Heart left ventricle (tissue), 16 donors: ENCODE measurements at regions not wholly inside any gene's neighbourhood (a gene's known extent, or its start where the extent isn't known, plus 50 kb on each side); places are given as distances from the start of the nearest gene placed in this dataset.

Source experiments
- ATAC-seq, 4 donors: fragments of 200-7000 bp; cut with Tn5 transposase; one replicate each; pipeline ENCODE4 v1.9.1; 2020 to 2022; ENCODE audit warnings: moderate library complexity in 4 of 4, mild to moderate bottlenecking in 3 of 4, moderate number of reproducible peaks in 1 of 4
- DNase-seq, 5 donors: peaks; one replicate each; pipeline ENCODE4 v3.0.0-alpha.2; 2020
- H3K27ac ChIP-seq, 12 donors: fragments of 200-600 bp; sonication (generic) in 4 of 12; one replicate each; pipeline versions ENCODE4 v1.5.0 to v1.8.0; 2016 to 2022; ENCODE audit warnings: mild to moderate bottlenecking in 2 of 12
- H3K27me3 ChIP-seq, 9 donors: fragments of 200-600 bp; sonication (generic) in 2 of 9; one replicate each; pipeline versions ENCODE4 v1.5.1 to v1.8.0; 2016 to 2022; ENCODE audit warnings: mild to moderate bottlenecking in 3 of 9
- H3K36me3 ChIP-seq, 9 donors: fragments of 200-600 bp; sonication (generic) in 2 of 9; one replicate each; pipeline versions ENCODE4 v1.5.0 to v1.8.0; 2018 to 2022; ENCODE audit warnings: mild to moderate bottlenecking in 2 of 9
- H3K4me1 ChIP-seq, 12 donors: fragments of 200-600 bp; sonication (generic) in 4 of 12; one replicate each; pipeline versions ENCODE4 v1.5.0 to v1.8.0; 2016 to 2022; ENCODE audit warnings: mild to moderate bottlenecking in 3 of 12
- H3K4me3 ChIP-seq, 12 donors: fragments of 200-600 bp; sonication (generic) in 4 of 12; one replicate each; pipeline versions ENCODE4 v1.5.0 to v1.8.0; 2017 to 2022; ENCODE audit warnings: mild to moderate bottlenecking in 9 of 12, moderate library complexity in 4 of 12
- H3K9me3 ChIP-seq, 12 donors: fragments of 200-600 bp; sonication (generic) in 4 of 12; one replicate each; pipeline versions ENCODE4 v1.5.0 to v1.8.0; 2016 to 2022; ENCODE audit warnings: mild to moderate bottlenecking in 1 of 12
- POLR2A ChIP-seq, 2 donors: fragments of 450-650 bp; IDR thresholded peaks; one replicate each; pipeline ENCODE4 v1.6.1; 2017; ENCODE audit warnings: antibody characterized with exemption in 2 of 2, mild to moderate bottlenecking in 2 of 2, moderate library complexity in 2 of 2
- WGBS, 4 donors: extraction: QIAGEN DNeasy Blood & Tissue Kit in 2 of 4; methylation state at CpG; one replicate each; pipeline versions ENCODE4 v1.1.5 to v1.1.7; 2013 to 2018; 5-methylcytosine and 5-hydroxymethylcytosine counted together
- intact Hi-C, 10 donors: fragments of 100-400 bp; cut with DNase I; formaldehyde crosslinking; loops; one replicate each; pipeline versions ENCODE4 v1.11.1 to v1.14.2; 2022
- TF ChIP-seq, protein P1 (sequence below), 12 donors: fragments of 200-600 bp; sonication (generic) in 4 of 12; IDR thresholded peaks; one replicate each; pipeline versions ENCODE4 v1.5.0 to v1.8.0; 2018 to 2022; ENCODE audit warnings: antibody characterized with exemption in 12 of 12, mild to moderate bottlenecking in 5 of 12
- donor health status: ischemic (EF 13 %, LVEDD 7.1; RV severe dilation, severe dysfunction).
- donor health status: healthy with polysubstance abuse.
- donor health status: DM: no; HTN: yes; CAD: no.
- donor health status: DM: no; HTN: no; CAD: no.
- donor health status: ischemic (EF 25% LVEDD 6.9; RV normal size, moderate dysfunction).
- donor health status: ischemic (EF 25% LVEDD 5.7; RV mildly dilated, moderate dysfunction).
- donor health status: healthy.
- donor health status: DM: yes; HTN: yes; CAD: no.
- donor health status: ischemic (EF 35%, LVEDD 5.7; RV mildly dilated, moderate dysfunction).
- donor health status: nonischemic (EF 11% LVEDD 7.7; RV severe dilation, severe dysfunction).
- donor health status: DM: yes; HTN: yes; CAD: no.
- donor health status: PGD.
- donor health status: ischemic (EF 29% LVEDD 5.4; RV normal size, mild dysfunction).
- donor health status: nonischemic (EF 23%, LVEDD 6.1; RV moderate dilation, normal function).

DNA sequence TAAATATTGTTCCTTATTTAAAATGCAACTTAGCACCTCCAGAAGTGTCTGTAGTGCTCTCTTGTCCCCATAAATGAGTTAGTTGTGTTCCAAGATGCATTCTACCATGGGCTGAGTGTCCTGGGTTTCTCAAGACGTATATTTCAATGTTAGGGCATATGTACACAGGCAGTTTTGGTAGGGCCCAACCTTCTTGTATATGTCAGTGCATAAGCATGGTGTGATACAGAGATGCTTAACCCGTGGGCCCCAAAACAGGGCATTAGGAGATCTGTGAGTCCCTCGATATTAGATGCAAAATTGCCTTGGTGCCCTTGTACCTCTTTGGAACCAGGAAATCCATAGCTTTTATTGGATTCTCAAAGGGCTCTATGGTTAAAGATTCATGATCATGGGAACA is 91.5 kb upstream of the HIVEP1 start:
- Histone ChIP-seq H3K9me3 (no peaks in the 10 kb centered on the region), H3K36me3 (no peaks in the 10 kb centered on the region), H3K27me3 (no peaks in the 10 kb centered on the region), H3K27ac (no peak overlapping the region), H3K4me3 (no peak overlapping the region), H3K4me1 (peaks cover 0 to 18% (median 0%) of the 10 kb centered on the region in 12 donors)
- intact Hi-C loops: no loop called here
- DNase-seq: no peak
- ATAC-seq: no peak
- TF ChIP-seq, protein P1, sequence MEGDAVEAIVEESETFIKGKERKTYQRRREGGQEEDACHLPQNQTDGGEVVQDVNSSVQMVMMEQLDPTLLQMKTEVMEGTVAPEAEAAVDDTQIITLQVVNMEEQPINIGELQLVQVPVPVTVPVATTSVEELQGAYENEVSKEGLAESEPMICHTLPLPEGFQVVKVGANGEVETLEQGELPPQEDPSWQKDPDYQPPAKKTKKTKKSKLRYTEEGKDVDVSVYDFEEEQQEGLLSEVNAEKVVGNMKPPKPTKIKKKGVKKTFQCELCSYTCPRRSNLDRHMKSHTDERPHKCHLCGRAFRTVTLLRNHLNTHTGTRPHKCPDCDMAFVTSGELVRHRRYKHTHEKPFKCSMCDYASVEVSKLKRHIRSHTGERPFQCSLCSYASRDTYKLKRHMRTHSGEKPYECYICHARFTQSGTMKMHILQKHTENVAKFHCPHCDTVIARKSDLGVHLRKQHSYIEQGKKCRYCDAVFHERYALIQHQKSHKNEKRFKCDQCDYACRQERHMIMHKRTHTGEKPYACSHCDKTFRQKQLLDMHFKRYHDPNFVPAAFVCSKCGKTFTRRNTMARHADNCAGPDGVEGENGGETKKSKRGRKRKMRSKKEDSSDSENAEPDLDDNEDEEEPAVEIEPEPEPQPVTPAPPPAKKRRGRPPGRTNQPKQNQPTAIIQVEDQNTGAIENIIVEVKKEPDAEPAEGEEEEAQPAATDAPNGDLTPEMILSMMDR (IDR thresholded peaks at IDR 0.05): no peak
- no peak for TF ChIP-seq POLR2A (IDR thresholded peaks at IDR 0.05)
- WGBS, 4 donors: 87 to 98% (median 96%) methylated on average over 3 of the region's 3 CpGs

DNA sequence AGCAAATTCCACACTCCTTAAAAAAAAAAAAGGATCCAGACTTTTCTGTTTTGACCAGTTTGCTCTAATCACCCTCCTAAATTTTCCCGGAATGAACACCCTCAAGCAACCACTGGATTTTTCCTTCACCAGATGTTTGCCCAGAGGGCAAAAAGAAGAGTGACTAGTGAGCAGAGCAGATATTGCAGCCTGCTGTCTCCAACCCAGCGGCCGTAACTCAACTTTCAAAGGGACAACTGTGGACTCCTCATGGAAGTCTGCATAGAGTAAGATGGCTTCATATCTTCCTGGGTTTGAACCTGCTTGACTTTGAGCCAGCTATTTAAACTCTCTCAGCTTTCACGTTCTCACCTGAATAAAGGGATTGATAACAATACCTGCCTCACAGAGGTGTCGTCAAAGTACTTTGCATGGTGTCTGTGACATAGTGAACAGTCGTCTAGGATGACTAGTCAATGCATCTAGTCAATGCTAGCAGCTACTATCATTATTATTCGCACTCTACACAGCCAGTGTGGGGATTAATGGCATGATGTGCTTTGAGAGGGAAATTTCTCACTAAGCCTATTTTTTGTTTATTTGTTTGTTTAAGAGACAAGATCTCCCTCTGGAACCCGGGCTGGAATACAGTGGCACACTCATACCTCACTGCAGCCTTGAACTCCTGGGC is 92.2 kb upstream of the HIVEP1 start:
- H3K9me3 ChIP-seq: no peaks in the 10 kb centered on the region
- no peaks in the 10 kb centered on the region for H3K27me3 ChIP-seq
- no peak overlapping the region for H3K27ac ChIP-seq
- DNase-seq: no peak
- no peak for ATAC-seq
- intact Hi-C loops: no loop called here
- no peak for TF ChIP-seq POLR2A (IDR thresholded peaks at IDR 0.05)
- TF ChIP-seq, protein P1 (IDR thresholded peaks at IDR 0.05): no peak
- H3K4me1 ChIP-seq: peaks cover 0 to 18% (median 0%) of the 10 kb centered on the region in 12 donors
- no peaks in the 10 kb centered on the region for H3K36me3 ChIP-seq
- no peak overlapping the region for H3K4me3 ChIP-seq
- WGBS, 4 donors: 90 to 95% (median 94%) methylated on average over 8 of the region's 8 CpGs

DNA sequence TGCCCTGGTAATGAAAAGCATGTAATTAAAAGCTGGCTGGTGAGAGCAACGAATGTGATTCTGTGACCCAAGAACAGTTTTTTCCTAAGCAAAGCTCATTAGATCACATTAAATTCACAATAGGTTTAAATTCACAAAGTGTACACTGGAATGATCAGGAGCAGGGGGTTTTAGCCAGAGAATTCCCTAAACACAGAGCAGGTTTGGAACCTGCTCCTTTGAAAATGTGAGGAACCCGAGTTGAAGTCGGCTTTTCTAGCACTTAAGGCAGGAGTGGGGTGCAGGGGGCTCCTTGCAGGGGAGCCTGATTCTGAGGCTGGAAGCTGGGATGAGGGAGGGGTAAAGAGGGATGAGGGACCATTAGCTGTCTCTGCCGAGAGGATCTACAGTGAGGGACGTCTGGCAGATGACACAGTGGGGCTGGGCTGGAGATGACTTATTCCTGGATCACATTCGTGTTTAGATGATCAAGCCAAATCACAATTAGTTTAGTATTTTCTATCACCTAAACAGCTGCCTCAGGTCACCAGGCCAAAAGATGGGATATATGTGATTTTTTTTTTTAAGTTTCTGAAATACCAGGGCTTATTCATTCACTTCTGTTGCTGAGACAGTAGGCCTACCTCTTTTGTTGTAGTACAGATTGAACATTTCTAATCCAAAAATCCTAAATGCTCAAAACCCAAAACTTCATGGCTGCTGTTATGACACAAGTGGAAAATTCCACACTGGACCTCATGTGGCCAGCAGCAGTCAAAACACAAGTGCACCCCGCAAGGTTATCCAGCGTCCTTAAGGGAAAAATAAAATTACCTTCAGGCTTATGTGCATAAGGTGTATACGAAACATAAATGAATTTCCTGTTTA is 93.1 kb upstream of the HIVEP1 start:
- no peak for ATAC-seq
- intact Hi-C loops: no loop called here
- TF ChIP-seq, protein P1 (IDR thresholded peaks at IDR 0.05): no peak
- no peak for TF ChIP-seq POLR2A (IDR thresholded peaks at IDR 0.05)

More for the DNA sequence above, 93.1 kb upstream of the HIVEP1 start:
- Histone ChIP-seq H3K4me1 (peaks cover 0 to 18% (median 0%) of the 10 kb centered on the region in 12 donors), H3K36me3 (no peaks in the 10 kb centered on the region), H3K9me3 (no peaks in the 10 kb centered on the region), H3K27me3 (no peaks in the 10 kb centered on the region), H3K27ac (peak overlapping the region in 1 of 12 donors; percentile 14), H3K4me3 (no peak overlapping the region)
- 78 to 86% (median 83%) methylated on average over 9 of the region's 9 CpGs for WGBS, 4 donors
- DNase-seq: no peak
